Upper lobe of left lung (tissue), 4 donors: ENCODE measurements at regions not wholly inside any gene's neighbourhood (a gene's known extent, or its start where the extent isn't known, plus 50 kb on each side); places are given as distances from the start of the nearest gene placed in this dataset.

Experiments used
- CTCF ChIP-seq, 6 experiments: fragments of 450-650 bp in 4 of 6; fragments of 200-600 bp in 2 of 6; sonication (generic) in 2 of 6; IDR thresholded peaks; one replicate each; pipeline ENCODE4 v1.5.1; 2016 to 2019; ENCODE audit warnings: antibody characterized with exemption in 6 of 6
- EP300 ChIP-seq, 4 donors: sonication (generic); formaldehyde crosslinking; IDR thresholded peaks; one replicate each; pipeline ENCODE4 v1.5.1; 2017; ENCODE audit warnings: antibody characterized with exemption in 4 of 4, control low read depth in 2 of 4
- POLR2A ChIP-seq, 4 donors: fragments of 450-650 bp; IDR thresholded peaks; one replicate each; pipeline ENCODE4 v1.5.1; 2016 to 2017; ENCODE audit warnings: antibody characterized with exemption in 4 of 4, mild to moderate bottlenecking in 2 of 4
- POLR2AphosphoS5 ChIP-seq, 2 donors: sonication (generic); formaldehyde crosslinking; IDR thresholded peaks; one replicate each; pipeline ENCODE4 v1.5.1; 2017; ENCODE audit warnings: antibody characterized with exemption in 2 of 2

DNA sequence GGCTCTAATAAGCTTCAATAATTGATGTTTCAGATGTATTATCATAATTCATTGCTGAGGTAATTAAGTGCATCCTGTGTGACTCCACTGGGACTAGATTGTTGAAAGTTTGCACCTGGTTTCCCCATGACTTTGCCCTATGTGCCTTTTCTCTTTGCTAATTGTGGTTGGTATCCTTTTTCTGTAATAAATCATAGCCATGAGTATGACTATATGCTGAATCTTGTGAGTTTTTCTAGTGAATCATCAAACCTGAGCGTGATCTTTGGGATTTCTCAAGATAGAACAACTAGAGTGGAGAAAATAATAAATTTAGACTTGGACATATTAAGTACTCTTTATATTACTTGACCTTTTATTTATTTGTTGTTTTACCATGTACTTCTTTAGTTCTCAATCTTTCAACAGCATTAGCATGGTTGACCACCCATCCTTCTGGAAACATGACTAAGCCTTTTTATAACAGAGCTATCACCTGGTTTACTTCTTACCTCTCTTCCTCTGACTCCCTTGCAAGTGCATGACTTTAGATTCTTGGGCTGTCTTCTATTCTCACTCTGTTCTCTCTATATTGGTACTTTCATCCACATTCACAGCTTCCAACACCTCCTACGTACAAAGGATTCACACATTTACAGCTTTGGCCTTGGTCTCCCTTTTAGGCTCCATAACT lies 239.6 kb upstream of the TAS2R1 start:
- TF ChIP-seq CTCF (IDR thresholded peaks at IDR 0.05) (no peak), POLR2AphosphoS5 (IDR thresholded peaks at IDR 0.05) (no peak), POLR2A (IDR thresholded peaks at IDR 0.05) (no peak), EP300 (IDR thresholded peaks at IDR 0.05) (no peak)
